ENCODE measurements at regions not wholly inside any gene's neighbourhood (a gene's known extent, or its start where the extent isn't known, plus 50 kb on each side); places are given as distances from the start of the nearest gene placed in this dataset.

DNA sequence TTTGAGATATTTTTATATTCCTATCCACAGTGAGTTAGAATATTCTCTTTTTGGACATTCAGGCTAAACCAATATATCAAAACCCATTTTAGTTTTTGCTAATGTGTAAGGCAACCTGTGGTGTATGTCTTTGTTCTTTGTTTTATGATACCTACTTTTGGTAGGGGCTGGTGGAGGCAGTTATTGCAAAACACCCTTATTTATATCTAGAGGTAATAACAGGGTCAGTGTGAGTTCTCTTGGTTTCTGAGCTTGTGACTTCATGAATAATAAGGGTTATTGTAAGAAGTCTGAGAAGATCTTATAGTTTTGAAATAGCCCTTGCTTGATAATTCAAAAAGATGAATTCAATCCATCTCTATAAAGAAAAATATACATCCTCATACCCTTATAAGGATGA lies 235.1 kb upstream of the LRIG3 start:
- TF ChIP-seq, protein P1, sequence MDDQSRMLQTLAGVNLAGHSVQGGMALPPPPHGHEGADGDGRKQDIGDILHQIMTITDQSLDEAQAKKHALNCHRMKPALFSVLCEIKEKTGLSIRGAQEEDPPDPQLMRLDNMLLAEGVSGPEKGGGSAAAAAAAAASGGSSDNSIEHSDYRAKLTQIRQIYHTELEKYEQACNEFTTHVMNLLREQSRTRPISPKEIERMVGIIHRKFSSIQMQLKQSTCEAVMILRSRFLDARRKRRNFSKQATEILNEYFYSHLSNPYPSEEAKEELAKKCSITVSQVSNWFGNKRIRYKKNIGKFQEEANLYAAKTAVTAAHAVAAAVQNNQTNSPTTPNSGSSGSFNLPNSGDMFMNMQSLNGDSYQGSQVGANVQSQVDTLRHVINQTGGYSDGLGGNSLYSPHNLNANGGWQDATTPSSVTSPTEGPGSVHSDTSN (IDR thresholded peaks at IDR 0.05) = no peak
- TF ChIP-seq RAD21 (conservative IDR thresholded peaks at IDR 0.05 in 1 of 2, IDR thresholded peaks at IDR 0.05 in 1 of 2) (no peak), MAFK (IDR thresholded peaks at IDR 0.05; ENCODE audit: partially characterized antibody) (no peak)
- TF ChIP-seq, protein P2, sequence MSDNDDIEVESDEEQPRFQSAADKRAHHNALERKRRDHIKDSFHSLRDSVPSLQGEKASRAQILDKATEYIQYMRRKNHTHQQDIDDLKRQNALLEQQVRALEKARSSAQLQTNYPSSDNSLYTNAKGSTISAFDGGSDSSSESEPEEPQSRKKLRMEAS (IDR thresholded peaks at IDR 0.05) = no peak

Measured in A549 (cell line).